H9 (cell line): ENCODE measurements at regions not wholly inside any gene's neighbourhood (a gene's known extent, or its start where the extent isn't known, plus 50 kb on each side); places are given as distances from the start of the nearest gene placed in this dataset.

ENCODE experiments used
- DNase-seq: peaks from one replicate; pipeline ENCODE4 v3.0.0-alpha.2; 2017
- H2AFZ ChIP-seq: one replicate; pipeline ENCODE4 v1.6.1; 2013; ENCODE audit warnings: mild to moderate bottlenecking, low read length, control low read depth, moderate library complexity
- H2AK5ac ChIP-seq: 2 replicates; pipeline ENCODE4 v1.6.1; 2013; ENCODE audit warnings: low read length, control low read depth, mixed read lengths; ENCODE audit not compliant: insufficient read length
- H2BK120ac ChIP-seq: one replicate; pipeline ENCODE4 v1.6.1; 2013; ENCODE audit warnings: low read depth, mild to moderate bottlenecking, low read length, control low read depth, inconsistent platforms; ENCODE audit not compliant: poor library complexity, severe bottlenecking
- H2BK12ac ChIP-seq: 2 replicates; pipeline ENCODE4 v1.6.1; 2013; ENCODE audit warnings: low read length, control low read depth, mixed read lengths, low read depth; ENCODE audit not compliant: insufficient read length
- H2BK15ac ChIP-seq: 2 replicates; pipeline ENCODE4 v1.6.1; 2013; ENCODE audit warnings: low read depth, low read length, control low read depth
- H2BK20ac ChIP-seq: one replicate; pipeline ENCODE4 v1.6.1; 2013; ENCODE audit warnings: low read depth, mild to moderate bottlenecking, low read length, control low read depth, inconsistent platforms; ENCODE audit not compliant: poor library complexity, severe bottlenecking
- H2BK5ac ChIP-seq: 2 replicates; pipeline ENCODE4 v1.6.1; 2013; ENCODE audit warnings: low read length, control low read depth, mixed read lengths; ENCODE audit not compliant: insufficient read length
- H3K14ac ChIP-seq: 2 replicates; pipeline ENCODE4 v1.6.1; 2013; ENCODE audit warnings: low read length, control low read depth; ENCODE audit not compliant: insufficient read depth
- H3K18ac ChIP-seq: 2 replicates; pipeline ENCODE4 v1.6.1; 2013; ENCODE audit warnings: low read depth, mild to moderate bottlenecking, mixed read lengths, low read length, control low read depth; ENCODE audit not compliant: insufficient read length
- H3K23ac ChIP-seq: 2 replicates; pipeline ENCODE4 v1.6.1; 2013; ENCODE audit warnings: low read length, control low read depth, mixed read lengths, low read depth; ENCODE audit not compliant: insufficient read length
- H3K23me2 ChIP-seq: 2 replicates; pipeline ENCODE4 v1.6.1; 2013; ENCODE audit warnings: low read depth, mild to moderate bottlenecking, mixed read lengths, low read length, control low read depth; ENCODE audit not compliant: insufficient read length, poor library complexity, severe bottlenecking
- H3K27ac ChIP-seq: 2 replicates; pipeline ENCODE4 v1.5.1; 2013; ENCODE audit warnings: low read length, control low read depth, mixed read lengths, low read depth; ENCODE audit not compliant: insufficient read length
- H3K27me3 ChIP-seq: 2 replicates; pipeline ENCODE4 v1.6.1; 2013; ENCODE audit warnings: low read length, control low read depth, inconsistent platforms; ENCODE audit not compliant: insufficient read depth
- H3K4ac ChIP-seq: 2 replicates; pipeline ENCODE4 v1.6.1; 2013; ENCODE audit warnings: low read depth, mild to moderate bottlenecking, control low read depth, inconsistent platforms, low read length, moderate library complexity
- H3K4me1 ChIP-seq: 2 replicates; pipeline ENCODE4 v1.6.1; 2013; ENCODE audit warnings: low read length, control low read depth, inconsistent platforms; ENCODE audit not compliant: insufficient read depth
- H3K4me2 ChIP-seq: 2 replicates; pipeline ENCODE4 v1.6.1; 2013; ENCODE audit warnings: low read length, control low read depth, mixed read lengths; ENCODE audit not compliant: insufficient read length, insufficient read depth
- H3K56ac ChIP-seq: 2 replicates; pipeline ENCODE4 v1.6.1; 2013; ENCODE audit warnings: low read depth, mild to moderate bottlenecking, mixed read lengths, low read length, control low read depth; ENCODE audit not compliant: insufficient read length
- H3K79me1 ChIP-seq: 2 replicates; pipeline ENCODE4 v1.6.1; 2013; ENCODE audit warnings: low read depth, mild to moderate bottlenecking, moderate library complexity, low read length, control low read depth, inconsistent platforms; ENCODE audit not compliant: insufficient read depth, poor library complexity, severe bottlenecking
- H3K79me2 ChIP-seq: 2 replicates; pipeline ENCODE4 v1.6.1; 2013; ENCODE audit warnings: low read length, control low read depth, inconsistent platforms; ENCODE audit not compliant: insufficient read depth
- H3K9ac ChIP-seq: 2 replicates; pipeline ENCODE4 v1.6.1; 2013; ENCODE audit warnings: low read length, control low read depth, mixed read lengths; ENCODE audit not compliant: insufficient read length; ENCODE audit errors: extremely low read depth
- H3K9me3 ChIP-seq: one replicate; pipeline ENCODE4 v1.6.1; 2013; ENCODE audit warnings: low read depth, low read length, inconsistent platforms; ENCODE audit not compliant: control insufficient read depth
- H3T11ph ChIP-seq: one replicate; pipeline ENCODE4 v1.6.1; 2013; ENCODE audit warnings: mild to moderate bottlenecking, low read length, control low read depth, inconsistent platforms
- H4K20me1 ChIP-seq: one replicate; pipeline ENCODE4 v1.6.1; 2013; ENCODE audit not compliant: control insufficient read depth, insufficient read length, insufficient read depth
- H4K5ac ChIP-seq: 2 replicates; pipeline ENCODE4 v1.6.1; 2013; ENCODE audit warnings: low read depth, mild to moderate bottlenecking, mixed read lengths, low read length, control low read depth; ENCODE audit not compliant: insufficient read length
- H4K8ac ChIP-seq: replicated peaks from 2 replicates; pipeline ENCODE4 v1.6.1; 2013; ENCODE audit warnings: low read length, control low read depth, mixed read lengths, low read depth; ENCODE audit not compliant: insufficient read length
- H4K91ac ChIP-seq: 2 replicates; pipeline ENCODE4 v1.6.1; 2013; ENCODE audit warnings: low read depth, mild to moderate bottlenecking, moderate library complexity, mixed read lengths, low read length, control low read depth; ENCODE audit not compliant: insufficient read length
- H3K27ac Mint-ChIP-seq, 3 experiments: 2 replicates in 2 of 3; 3 replicates in 1 of 3; pipeline ENCODE4 v1.8.0; 2020 to 2021; ENCODE audit warnings: mixed read lengths in 3 of 3, mild to moderate bottlenecking in 1 of 3, moderate library complexity in 1 of 3
- H3K27me3 Mint-ChIP-seq: 2 replicates; pipeline ENCODE4 v1.8.0; 2021; ENCODE audit warnings: low read depth, mild to moderate bottlenecking, moderate library complexity, mixed read lengths
- H3K36me3 Mint-ChIP-seq, 3 experiments: 2 replicates in 2 of 3; 3 replicates in 1 of 3; pipeline ENCODE4 v1.8.0; 2020 to 2021; ENCODE audit warnings: low read depth in 3 of 3, mixed read lengths in 3 of 3; ENCODE audit not compliant: insufficient read depth in 1 of 3
- H3K4me1 Mint-ChIP-seq, 2 experiments: 2 replicates each; pipeline ENCODE4 v1.8.0; 2020; ENCODE audit warnings: mixed read lengths in 2 of 2
- H3K4me3 Mint-ChIP-seq, 2 experiments: 2 replicates in 1 of 2; 3 replicates in 1 of 2; pipeline ENCODE4 v1.8.0; 2020 to 2021; ENCODE audit warnings: mild to moderate bottlenecking in 2 of 2, mixed read lengths in 2 of 2, moderate library complexity in 1 of 2
- H3K9me3 Mint-ChIP-seq, 2 experiments: 2 replicates in 1 of 2; 3 replicates in 1 of 2; pipeline ENCODE4 v1.8.0; 2020; ENCODE audit warnings: mild to moderate bottlenecking in 2 of 2, mixed read lengths in 2 of 2, moderate library complexity in 1 of 2
- WGBS: extraction: QIAGEN DNeasy Blood & Tissue Kit; methylation state at CpG from one replicate; pipeline ENCODE4 v1.1.7; 2013; ENCODE audit warnings: missing lambda C conversion rate, low lambda C conversion rate, mixed read lengths; ENCODE audit not compliant: insufficient read length; ENCODE audit errors: extremely low coverage; 5-methylcytosine and 5-hydroxymethylcytosine counted together
- TF ChIP-seq, protein P1 (sequence below): fragments of 200-600 bp; sonication (generic); conservative IDR thresholded peaks from 3 replicates; pipeline ENCODE4 v1.8.0; 2021; ENCODE audit warnings: antibody characterized with exemption, mild to moderate bottlenecking

DNA sequence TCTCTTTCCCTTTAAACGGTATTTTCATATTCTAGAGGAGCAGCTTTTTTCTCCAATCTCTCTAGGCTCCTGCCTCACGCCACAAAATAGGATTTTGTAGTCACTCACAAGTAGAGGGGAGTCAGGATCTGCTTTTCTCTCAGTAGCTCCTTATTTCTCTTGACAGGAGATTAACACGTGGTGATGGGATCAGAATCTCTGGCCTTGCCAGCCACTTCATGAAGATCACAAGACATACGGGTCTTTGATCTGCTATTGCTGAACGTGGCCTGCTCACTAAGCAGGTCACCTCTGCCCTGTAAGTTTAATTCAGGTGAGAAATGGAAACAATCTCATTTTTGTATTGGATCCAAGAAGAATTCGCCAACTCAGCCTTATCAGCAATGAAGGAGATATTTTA lies 257.5 kb downstream of the DIRAS2 start:
- no peaks in the 10 kb centered on the region for H4K20me1 ChIP-seq
- no peaks in the 10 kb centered on the region; the same call in 1 of the 2 replicates for H3K27me3 Mint-ChIP-seq
- H3K79me1 ChIP-seq = no peaks in the 10 kb centered on the region

More for the DNA sequence above, 257.5 kb downstream of the DIRAS2 start:
- no peak for DNase-seq
- Mint-ChIP-seq H3K4me1 (no peaks in the 10 kb centered on the region), H3K9me3 (no peaks in the 10 kb centered on the region), H3K27ac (no peak overlapping the region), H3K36me3 (no peaks in the 10 kb centered on the region), H3K4me3 (no peak overlapping the region)
- no CpG with 5 or more reads among the region's 6 CpGs for WGBS
- H3K79me2 ChIP-seq = no peaks in the 10 kb centered on the region
- no peaks in the 10 kb centered on the region for H3K27me3 ChIP-seq
- H2BK15ac ChIP-seq = no peak overlapping the region
- H3K27ac ChIP-seq = no peak overlapping the region
- H3K23me2 ChIP-seq = no peaks in the 10 kb centered on the region
- H3K9ac ChIP-seq = no peak overlapping the region
- no peak overlapping the region for H2AFZ ChIP-seq
- TF ChIP-seq, protein P1, sequence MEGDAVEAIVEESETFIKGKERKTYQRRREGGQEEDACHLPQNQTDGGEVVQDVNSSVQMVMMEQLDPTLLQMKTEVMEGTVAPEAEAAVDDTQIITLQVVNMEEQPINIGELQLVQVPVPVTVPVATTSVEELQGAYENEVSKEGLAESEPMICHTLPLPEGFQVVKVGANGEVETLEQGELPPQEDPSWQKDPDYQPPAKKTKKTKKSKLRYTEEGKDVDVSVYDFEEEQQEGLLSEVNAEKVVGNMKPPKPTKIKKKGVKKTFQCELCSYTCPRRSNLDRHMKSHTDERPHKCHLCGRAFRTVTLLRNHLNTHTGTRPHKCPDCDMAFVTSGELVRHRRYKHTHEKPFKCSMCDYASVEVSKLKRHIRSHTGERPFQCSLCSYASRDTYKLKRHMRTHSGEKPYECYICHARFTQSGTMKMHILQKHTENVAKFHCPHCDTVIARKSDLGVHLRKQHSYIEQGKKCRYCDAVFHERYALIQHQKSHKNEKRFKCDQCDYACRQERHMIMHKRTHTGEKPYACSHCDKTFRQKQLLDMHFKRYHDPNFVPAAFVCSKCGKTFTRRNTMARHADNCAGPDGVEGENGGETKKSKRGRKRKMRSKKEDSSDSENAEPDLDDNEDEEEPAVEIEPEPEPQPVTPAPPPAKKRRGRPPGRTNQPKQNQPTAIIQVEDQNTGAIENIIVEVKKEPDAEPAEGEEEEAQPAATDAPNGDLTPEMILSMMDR = no peak
- H3K4me2 ChIP-seq = no peak overlapping the region
- no peak overlapping the region for H4K8ac ChIP-seq
- no peak overlapping the region for H2BK120ac ChIP-seq
- H2BK20ac ChIP-seq = no peak overlapping the region
- H3K18ac ChIP-seq = no peak overlapping the region
- H3K56ac ChIP-seq = no peak overlapping the region
- H3K23ac ChIP-seq = no peak overlapping the region
- H2BK12ac ChIP-seq = no peak overlapping the region
- H4K91ac ChIP-seq = no peak overlapping the region
- H2BK5ac ChIP-seq = no peak overlapping the region
- no peaks in the 10 kb centered on the region for H3K9me3 ChIP-seq
- no peak overlapping the region for H3T11ph ChIP-seq
- H2AK5ac ChIP-seq = no peak overlapping the region
- H4K5ac ChIP-seq = no peak overlapping the region
- no peak overlapping the region for H3K14ac ChIP-seq
- H3K4me1 ChIP-seq = no peaks in the 10 kb centered on the region
- no peak overlapping the region for H3K4ac ChIP-seq
